ENCODE measurements at regions not wholly inside any gene's neighbourhood (a gene's known extent, or its start where the extent isn't known, plus 50 kb on each side); places are given as distances from the start of the nearest gene placed in this dataset.

- Histone ChIP-seq H3K4me1 (ENCODE audit: insufficient read depth, low read length) (peaks cover 20% of the 10 kb centered on the region), H3K36me3 (ENCODE audit: insufficient read depth, low read length) (no peaks in the 10 kb centered on the region), H3K9me3 (ENCODE audit: control insufficient read depth, insufficient read depth, low read length) (no peaks in the 10 kb centered on the region), H3K9ac (ENCODE audit: low read depth, low read length) (no peak overlapping the region)
Measured at GRCh38 chr14:51544901-51545300, 106.8 kb upstream of the FRMD6 start.

DNA sequence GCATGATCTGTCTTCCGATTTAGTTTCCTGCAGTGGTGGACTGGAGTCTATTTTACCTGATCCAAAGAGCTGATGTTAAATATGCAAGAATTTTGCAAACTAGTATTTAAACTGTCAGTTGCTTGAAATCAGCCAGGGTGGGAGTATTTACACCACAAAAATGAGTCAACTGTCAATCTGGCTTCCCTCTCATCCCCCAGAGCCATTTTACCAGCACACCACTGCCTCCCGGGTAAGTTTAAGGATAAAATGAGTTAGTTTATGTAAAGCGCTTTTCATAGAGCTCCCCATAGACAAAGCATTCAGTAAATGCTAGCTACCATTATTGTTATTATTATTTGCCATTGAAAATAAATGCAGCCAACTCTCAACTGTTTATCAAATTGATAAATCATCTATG lies 106.3 kb upstream of the FRMD6 start:
- Histone ChIP-seq H3K9ac (ENCODE audit: low read depth, low read length) (no peak overlapping the region), H3K4me1 (ENCODE audit: insufficient read depth, low read length) (peaks cover 15% of the 10 kb centered on the region), H3K9me3 (ENCODE audit: control insufficient read depth, insufficient read depth, low read length) (no peaks in the 10 kb centered on the region), H3K36me3 (ENCODE audit: insufficient read depth, low read length) (no peaks in the 10 kb centered on the region)

- H3K4me1 ChIP-seq (ENCODE audit: insufficient read depth, low read length): peaks cover 11% of the 10 kb centered on the region; the same call in 1 of the 2 replicates
- H3K9ac ChIP-seq (ENCODE audit: low read depth, low read length): no peak overlapping the region
- H3K9me3 ChIP-seq (ENCODE audit: control insufficient read depth, insufficient read depth, low read length): no peaks in the 10 kb centered on the region
- H3K36me3 ChIP-seq (ENCODE audit: insufficient read depth, low read length): no peaks in the 10 kb centered on the region
Measured at GRCh38 chr14:51546099-51546498, 105.6 kb upstream of the FRMD6 start.

DNA sequence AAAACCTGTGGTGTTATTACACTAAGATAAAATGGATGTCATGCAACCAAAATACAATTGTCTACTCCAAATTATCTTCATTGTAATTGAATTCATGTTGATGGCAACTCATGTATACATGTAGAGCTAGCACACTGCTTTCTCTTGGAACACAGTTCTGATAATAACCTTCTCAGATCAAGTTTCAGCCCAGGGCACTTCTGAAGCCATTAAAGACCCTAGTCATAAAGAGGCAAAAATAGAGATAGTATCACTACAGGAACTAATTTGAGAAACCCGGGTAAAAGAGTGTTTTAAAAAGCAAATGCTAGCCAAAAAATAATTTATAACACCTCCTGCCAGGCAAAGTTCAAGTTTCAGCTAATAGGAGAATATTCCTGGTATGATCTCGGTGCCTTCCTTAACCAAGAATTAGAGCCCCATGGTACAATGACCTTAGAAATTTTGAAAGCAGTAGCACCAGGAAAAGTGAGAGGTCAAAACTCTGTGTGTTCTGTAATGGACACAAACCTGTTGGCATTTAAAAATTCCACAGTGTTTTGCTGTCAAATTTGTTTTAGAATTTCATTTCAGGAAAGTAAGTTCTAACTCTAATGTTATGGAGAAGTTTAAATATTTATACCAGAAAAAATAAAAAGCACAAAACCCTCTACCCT lies 105.0 kb upstream of the FRMD6 start:
- peaks cover 5% of the 10 kb centered on the region; the same call in 1 of the 2 replicates for H3K4me1 ChIP-seq (ENCODE audit: insufficient read depth, low read length)
- no peaks in the 10 kb centered on the region for H3K36me3 ChIP-seq (ENCODE audit: insufficient read depth, low read length)
- H3K9me3 ChIP-seq (ENCODE audit: control insufficient read depth, insufficient read depth, low read length): no peaks in the 10 kb centered on the region
- no peak overlapping the region for H3K9ac ChIP-seq (ENCODE audit: low read depth, low read length)

- H3K9me3 ChIP-seq (ENCODE audit: control insufficient read depth, insufficient read depth, low read length): no peaks in the 10 kb centered on the region
- H3K36me3 ChIP-seq (ENCODE audit: insufficient read depth, low read length): no peaks in the 10 kb centered on the region
- no peak overlapping the region for H3K9ac ChIP-seq (ENCODE audit: low read depth, low read length)
- peaks cover 4% of the 10 kb centered on the region; the same call in 1 of the 2 replicates for H3K4me1 ChIP-seq (ENCODE audit: insufficient read depth, low read length)
Measured at GRCh38 chr14:51547260-51547659, 104.5 kb upstream of the FRMD6 start.

- Histone ChIP-seq H3K36me3 (ENCODE audit: insufficient read depth, low read length) (no peaks in the 10 kb centered on the region), H3K9me3 (ENCODE audit: control insufficient read depth, insufficient read depth, low read length) (no peaks in the 10 kb centered on the region), H3K4me1 (ENCODE audit: insufficient read depth, low read length) (peaks cover 4% of the 10 kb centered on the region; the same call in 1 of the 2 replicates), H3K9ac (ENCODE audit: low read depth, low read length) (no peak overlapping the region)
Measured at GRCh38 chr14:51547701-51548100, 104.0 kb upstream of the FRMD6 start.

GRCh38 chr14:51548187-51548586 lies 103.5 kb upstream of the FRMD6 start:
- Histone ChIP-seq H3K9ac (ENCODE audit: low read depth, low read length) (no peak overlapping the region), H3K36me3 (ENCODE audit: insufficient read depth, low read length) (no peaks in the 10 kb centered on the region), H3K4me1 (ENCODE audit: insufficient read depth, low read length) (peaks cover 4% of the 10 kb centered on the region; the same call in 1 of the 2 replicates), H3K9me3 (ENCODE audit: control insufficient read depth, insufficient read depth, low read length) (no peaks in the 10 kb centered on the region)

- no peak overlapping the region for H3K9ac ChIP-seq (ENCODE audit: low read depth, low read length)
- no peaks in the 10 kb centered on the region for H3K36me3 ChIP-seq (ENCODE audit: insufficient read depth, low read length)
- H3K9me3 ChIP-seq (ENCODE audit: control insufficient read depth, insufficient read depth, low read length): no peaks in the 10 kb centered on the region
- no peaks in the 10 kb centered on the region; the same call in 1 of the 2 replicates for H3K4me1 ChIP-seq (ENCODE audit: insufficient read depth, low read length)
Measured at GRCh38 chr14:51550636-51551035, 101.1 kb upstream of the FRMD6 start.

DNA sequence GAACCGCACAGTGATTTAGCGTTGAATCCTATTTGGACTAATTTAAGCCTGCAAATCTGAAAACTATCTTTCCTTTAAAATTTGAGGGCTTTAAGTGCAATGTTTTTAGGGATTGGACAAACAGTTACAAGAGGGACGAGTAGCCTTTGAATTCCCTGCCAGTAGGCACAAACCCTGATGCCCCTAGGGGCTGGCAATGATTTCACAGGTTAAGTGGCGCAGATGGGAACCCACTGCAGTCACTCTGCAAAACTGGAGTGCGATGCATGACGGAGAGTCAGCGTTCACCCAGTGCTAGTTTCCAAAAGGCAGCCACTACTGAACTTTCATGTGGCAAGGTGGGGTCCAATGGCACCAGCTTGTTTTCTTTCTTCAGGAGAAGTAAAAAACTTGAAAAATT lies 99.4 kb upstream of the FRMD6 start:
- Histone ChIP-seq H3K9ac (ENCODE audit: low read depth, low read length) (no peak overlapping the region), H3K9me3 (ENCODE audit: control insufficient read depth, insufficient read depth, low read length) (no peaks in the 10 kb centered on the region), H3K36me3 (ENCODE audit: insufficient read depth, low read length) (no peaks in the 10 kb centered on the region), H3K4me1 (ENCODE audit: insufficient read depth, low read length) (no peaks in the 10 kb centered on the region; the same call in 1 of the 2 replicates)

DNA sequence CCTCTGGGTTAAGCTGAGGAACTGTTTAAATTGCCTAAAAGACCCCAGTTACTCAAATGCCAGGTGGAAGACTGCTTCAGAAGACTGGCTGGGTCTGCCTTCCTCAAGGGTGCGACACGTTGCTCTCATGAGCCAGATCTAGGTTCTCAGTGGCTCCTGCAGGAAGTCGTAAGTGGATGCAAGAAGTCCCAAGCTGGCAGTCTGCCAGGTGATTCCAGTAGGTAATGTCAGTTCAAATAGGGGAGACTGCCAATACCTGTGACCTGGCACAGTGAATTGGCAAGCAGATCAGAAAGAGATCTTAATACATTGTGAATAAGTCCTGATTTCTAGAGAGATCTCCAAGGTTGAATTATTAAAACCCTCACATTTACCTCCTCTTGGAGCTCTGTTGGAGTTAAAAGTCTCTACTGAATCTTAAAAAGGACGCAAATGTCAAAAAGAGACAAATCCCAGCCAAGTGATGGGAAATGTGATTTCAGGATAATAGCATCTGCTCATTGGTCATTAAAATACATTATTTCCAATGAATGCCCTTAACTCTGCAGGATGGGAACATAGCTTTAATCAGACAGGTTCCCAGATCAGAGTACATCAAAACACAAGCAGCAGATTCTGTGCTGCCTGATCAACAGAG lies 98.8 kb upstream of the FRMD6 start:
- no peaks in the 10 kb centered on the region; the same call in 1 of the 2 replicates for H3K4me1 ChIP-seq (ENCODE audit: insufficient read depth, low read length)
- no peak overlapping the region for H3K9ac ChIP-seq (ENCODE audit: low read depth, low read length)
- no peaks in the 10 kb centered on the region for H3K9me3 ChIP-seq (ENCODE audit: control insufficient read depth, insufficient read depth, low read length)
- H3K36me3 ChIP-seq (ENCODE audit: insufficient read depth, low read length): no peaks in the 10 kb centered on the region

DNA sequence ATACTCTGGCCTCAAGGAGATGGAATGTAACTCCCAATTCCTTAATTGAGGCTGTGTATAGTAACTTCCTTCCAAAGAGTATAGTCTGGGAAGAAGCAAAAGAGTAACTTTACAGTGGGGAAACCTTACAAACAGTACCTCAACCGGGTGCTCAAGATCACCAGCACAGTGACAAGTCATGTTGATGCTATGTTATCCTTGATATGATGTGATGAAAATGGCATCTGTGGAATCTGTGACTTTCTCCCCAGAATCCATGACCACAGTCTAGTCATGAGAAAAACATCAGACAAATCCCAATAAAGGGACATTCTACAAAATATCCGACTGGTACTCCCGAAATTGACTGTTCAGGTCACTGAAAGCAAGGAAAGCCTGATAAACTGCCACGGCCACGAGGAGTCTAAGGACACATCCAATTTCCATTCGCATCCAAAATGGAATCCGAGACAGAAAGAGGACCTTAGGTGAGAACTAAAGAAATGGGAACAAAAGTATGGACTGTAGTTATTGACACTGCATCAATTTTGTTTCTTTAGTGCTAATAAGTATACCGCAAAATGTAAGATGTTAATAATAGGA lies 97.3 kb upstream of the FRMD6 start:
- Histone ChIP-seq H3K9me3 (ENCODE audit: control insufficient read depth, insufficient read depth, low read length) (no peaks in the 10 kb centered on the region), H3K9ac (ENCODE audit: low read depth, low read length) (no peak overlapping the region), H3K4me1 (ENCODE audit: insufficient read depth, low read length) (no peaks in the 10 kb centered on the region; the same call in 1 of the 2 replicates), H3K36me3 (ENCODE audit: insufficient read depth, low read length) (no peaks in the 10 kb centered on the region)

- H3K4me1 ChIP-seq (ENCODE audit: insufficient read depth, low read length): no peaks in the 10 kb centered on the region; the same call in 1 of the 2 replicates
- no peaks in the 10 kb centered on the region for H3K9me3 ChIP-seq (ENCODE audit: control insufficient read depth, insufficient read depth, low read length)
- no peaks in the 10 kb centered on the region for H3K36me3 ChIP-seq (ENCODE audit: insufficient read depth, low read length)
- no peak overlapping the region for H3K9ac ChIP-seq (ENCODE audit: low read depth, low read length)
Measured at GRCh38 chr14:51554953-51555352, 96.8 kb upstream of the FRMD6 start.

- H3K9me3 ChIP-seq (ENCODE audit: control insufficient read depth, insufficient read depth, low read length): no peaks in the 10 kb centered on the region
- H3K36me3 ChIP-seq (ENCODE audit: insufficient read depth, low read length): no peaks in the 10 kb centered on the region
- peaks cover 8% of the 10 kb centered on the region; the same call in 1 of the 2 replicates for H3K4me1 ChIP-seq (ENCODE audit: insufficient read depth, low read length)
- H3K9ac ChIP-seq (ENCODE audit: low read depth, low read length): no peak overlapping the region
Measured at GRCh38 chr14:51561141-51561540, 90.6 kb upstream of the FRMD6 start.

GRCh38 chr14:51562816-51563215 lies 88.9 kb upstream of the FRMD6 start:
- no peaks in the 10 kb centered on the region for H3K9me3 ChIP-seq (ENCODE audit: control insufficient read depth, insufficient read depth, low read length)
- no peaks in the 10 kb centered on the region for H3K36me3 ChIP-seq (ENCODE audit: insufficient read depth, low read length)
- H3K9ac ChIP-seq (ENCODE audit: low read depth, low read length): no peak overlapping the region
- peaks cover 8% of the 10 kb centered on the region; the same call in 1 of the 2 replicates for H3K4me1 ChIP-seq (ENCODE audit: insufficient read depth, low read length)

DNA sequence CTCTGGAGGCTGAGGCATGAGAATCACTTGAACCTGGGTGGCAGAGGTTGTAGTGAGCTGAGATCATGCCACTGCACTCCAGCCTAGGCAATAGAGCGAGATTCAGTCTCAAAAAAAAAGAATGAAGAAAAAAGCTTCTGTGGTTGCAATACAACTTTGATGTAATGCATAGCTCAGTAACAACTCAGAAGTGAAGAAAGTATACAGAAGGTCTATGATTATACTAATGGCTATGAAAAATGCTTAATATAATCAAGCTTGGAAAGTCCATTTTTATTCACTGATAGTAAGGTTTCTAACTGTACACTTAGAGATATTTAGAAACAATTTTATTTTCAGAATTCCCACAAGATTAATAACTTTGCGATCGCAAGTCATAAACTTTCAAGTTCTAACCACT lies 88.2 kb upstream of the FRMD6 start:
- no peaks in the 10 kb centered on the region for H3K36me3 ChIP-seq (ENCODE audit: insufficient read depth, low read length)

More for the DNA sequence above, 88.2 kb upstream of the FRMD6 start:
- no peaks in the 10 kb centered on the region for H3K9me3 ChIP-seq (ENCODE audit: control insufficient read depth, insufficient read depth, low read length)
- no peak overlapping the region for H3K9ac ChIP-seq (ENCODE audit: low read depth, low read length)
- peaks cover 8% of the 10 kb centered on the region; the same call in 1 of the 2 replicates for H3K4me1 ChIP-seq (ENCODE audit: insufficient read depth, low read length)

Data from ES-I3 (cell line).